SJCRH30 (cell line): ENCODE measurements at regions not wholly inside any gene's neighbourhood (a gene's known extent, or its start where the extent isn't known, plus 50 kb on each side); places are given as distances from the start of the nearest gene placed in this dataset.

ENCODE experiments used
- DNase-seq, 2 experiments: peaks; one replicate each; pipeline ENCODE4 v3.0.0-alpha.2; 2015 to 2020
- H3K27ac ChIP-seq: fragments of 250-450 bp; sonication (Bioruptor Pico); 2 replicates; pipeline ENCODE4 v1.5.1; 2020; ENCODE audit warnings: mild to moderate bottlenecking, moderate library complexity
- H3K27me3 ChIP-seq: fragments of 250-450 bp; sonication (Bioruptor Pico); 2 replicates; pipeline ENCODE4 v1.5.1; 2020; ENCODE audit warnings: mild to moderate bottlenecking, moderate library complexity
- H3K36me3 ChIP-seq: fragments of 250-450 bp; sonication (Bioruptor Pico); 2 replicates; pipeline ENCODE4 v1.5.1; 2020; ENCODE audit warnings: mild to moderate bottlenecking, moderate library complexity
- H3K4me1 ChIP-seq: fragments of 250-450 bp; sonication (Bioruptor Pico); 2 replicates; pipeline ENCODE4 v1.5.1; 2020; ENCODE audit warnings: mild to moderate bottlenecking, moderate library complexity
- H3K4me3 ChIP-seq: fragments of 250-450 bp; sonication (Bioruptor Pico); 2 replicates; pipeline ENCODE4 v1.5.1; 2020; ENCODE audit warnings: mild to moderate bottlenecking, moderate library complexity
- H3K9me3 ChIP-seq: fragments of 250-450 bp; sonication (Bioruptor Pico); replicated peaks from 2 replicates; pipeline ENCODE4 v1.5.1; 2020; ENCODE audit warnings: mild to moderate bottlenecking, moderate library complexity

- DNase-seq: no peak
- H3K27me3 ChIP-seq: no peaks in the 10 kb centered on the region
- H3K36me3 ChIP-seq: no peaks in the 10 kb centered on the region
- peaks cover 9% of the 10 kb centered on the region; the same call in 1 of the 2 replicates for H3K4me1 ChIP-seq
- no peak overlapping the region for H3K27ac ChIP-seq
- no peak overlapping the region for H3K4me3 ChIP-seq
- H3K9me3 ChIP-seq: no peaks in the 10 kb centered on the region
These were observed 167.5 kb upstream of the USP38 start for GRCh38 chr4:143017210-143017609.

GRCh38 chr4:143019351-143019750 is 165.4 kb upstream of the USP38 start:
- DNase-seq: peak; percentile 67 to 78
- H3K36me3 ChIP-seq: no peaks in the 10 kb centered on the region

GRCh38 chr4:143021384-143021783 is 163.3 kb upstream of the USP38 start:
- H3K4me3 ChIP-seq: no peak overlapping the region
- peaks cover 9% of the 10 kb centered on the region; the same call in 1 of the 2 replicates for H3K4me1 ChIP-seq
- H3K36me3 ChIP-seq: no peaks in the 10 kb centered on the region
- H3K27me3 ChIP-seq: no peaks in the 10 kb centered on the region
- H3K9me3 ChIP-seq: no peaks in the 10 kb centered on the region
- DNase-seq: no peak
- H3K27ac ChIP-seq: no peak overlapping the region

More at GRCh38 chr4:143019351-143019750, 165.4 kb upstream of the USP38 start:
- H3K27ac ChIP-seq: no peak overlapping the region
- no peaks in the 10 kb centered on the region for H3K27me3 ChIP-seq
- H3K4me1 ChIP-seq: peaks cover 9% of the 10 kb centered on the region; the same call in 1 of the 2 replicates
- no peaks in the 10 kb centered on the region for H3K9me3 ChIP-seq
- H3K4me3 ChIP-seq: no peak overlapping the region

GRCh38 chr4:143023239-143023918 is 161.3 kb upstream of the USP38 start:
- Histone ChIP-seq H3K27ac (no peak overlapping the region), H3K4me1 (peaks cover 9% of the 10 kb centered on the region; the same call in 1 of the 2 replicates), H3K36me3 (no peaks in the 10 kb centered on the region), H3K4me3 (no peak overlapping the region), H3K27me3 (no peaks in the 10 kb centered on the region), H3K9me3 (no peaks in the 10 kb centered on the region)
- DNase-seq: no peak

GRCh38 chr4:143025081-143025704 is 159.5 kb upstream of the USP38 start:
- no peaks in the 10 kb centered on the region for H3K9me3 ChIP-seq
- no peaks in the 10 kb centered on the region for H3K36me3 ChIP-seq

GRCh38 chr4:143026459-143027170 is 158.1 kb upstream of the USP38 start:
- no peaks in the 10 kb centered on the region for H3K9me3 ChIP-seq
- no peaks in the 10 kb centered on the region for H3K27me3 ChIP-seq
- H3K27ac ChIP-seq: no peak overlapping the region
- no peaks in the 10 kb centered on the region for H3K4me1 ChIP-seq
- H3K4me3 ChIP-seq: no peak overlapping the region
- no peaks in the 10 kb centered on the region for H3K36me3 ChIP-seq
- DNase-seq: no peak

More at GRCh38 chr4:143025081-143025704, 159.5 kb upstream of the USP38 start:
- Histone ChIP-seq H3K27me3 (no peaks in the 10 kb centered on the region), H3K27ac (no peak overlapping the region), H3K4me3 (no peak overlapping the region), H3K4me1 (no peaks in the 10 kb centered on the region)
- DNase-seq: peak; percentile 38 to 63

- Histone ChIP-seq H3K4me1 (no peaks in the 10 kb centered on the region), H3K9me3 (no peaks in the 10 kb centered on the region), H3K27me3 (no peaks in the 10 kb centered on the region), H3K36me3 (no peaks in the 10 kb centered on the region), H3K27ac (no peak overlapping the region), H3K4me3 (no peak overlapping the region)
- no peak for DNase-seq
These were observed 149.1 kb upstream of the USP38 start for GRCh38 chr4:143035661-143036060.

GRCh38 chr4:143036443-143036842 is 148.3 kb upstream of the USP38 start:
- no peak overlapping the region for H3K27ac ChIP-seq
- DNase-seq: no peak
- no peak overlapping the region for H3K4me3 ChIP-seq

GRCh38 chr4:143046454-143046853 is 138.3 kb upstream of the USP38 start:
- DNase-seq: no peak
- no peaks in the 10 kb centered on the region for H3K36me3 ChIP-seq
- H3K27ac ChIP-seq: no peak overlapping the region
- H3K27me3 ChIP-seq: no peaks in the 10 kb centered on the region
- H3K9me3 ChIP-seq: no peaks in the 10 kb centered on the region
- H3K4me1 ChIP-seq: no peaks in the 10 kb centered on the region
- H3K4me3 ChIP-seq: no peak overlapping the region

More at GRCh38 chr4:143036443-143036842, 148.3 kb upstream of the USP38 start:
- Histone ChIP-seq H3K9me3 (no peaks in the 10 kb centered on the region), H3K27me3 (no peaks in the 10 kb centered on the region), H3K4me1 (no peaks in the 10 kb centered on the region), H3K36me3 (no peaks in the 10 kb centered on the region)

- H3K4me3 ChIP-seq: no peak overlapping the region
- no peak overlapping the region for H3K27ac ChIP-seq
- no peak for DNase-seq
- H3K36me3 ChIP-seq: no peaks in the 10 kb centered on the region
- no peaks in the 10 kb centered on the region for H3K9me3 ChIP-seq
- H3K27me3 ChIP-seq: no peaks in the 10 kb centered on the region
- H3K4me1 ChIP-seq: no peaks in the 10 kb centered on the region
These were observed 137.8 kb upstream of the USP38 start for GRCh38 chr4:143046906-143047305.

- DNase-seq: no peak
- Histone ChIP-seq H3K27ac (no peak overlapping the region), H3K27me3 (no peaks in the 10 kb centered on the region), H3K4me3 (no peak overlapping the region), H3K36me3 (no peaks in the 10 kb centered on the region), H3K4me1 (no peaks in the 10 kb centered on the region), H3K9me3 (peaks cover 3% of the 10 kb centered on the region; the same call in 1 of the 2 replicates)
These were observed 129.7 kb upstream of the USP38 start for GRCh38 chr4:143054971-143055370.

- no peak for DNase-seq
- Histone ChIP-seq H3K27ac (no peak overlapping the region), H3K27me3 (no peaks in the 10 kb centered on the region), H3K4me1 (no peaks in the 10 kb centered on the region), H3K4me3 (no peak overlapping the region), H3K36me3 (no peaks in the 10 kb centered on the region), H3K9me3 (peaks cover 3% of the 10 kb centered on the region; the same call in 1 of the 2 replicates)
These were observed 128.7 kb upstream of the USP38 start for GRCh38 chr4:143055997-143056396.

- no peaks in the 10 kb centered on the region for H3K36me3 ChIP-seq
- H3K9me3 ChIP-seq: no peaks in the 10 kb centered on the region
- peak; percentile 62 to 64 for DNase-seq
- no peaks in the 10 kb centered on the region for H3K27me3 ChIP-seq
- H3K27ac ChIP-seq: peak overlapping the region; percentile 33
- peaks cover 9% of the 10 kb centered on the region for H3K4me1 ChIP-seq
- H3K4me3 ChIP-seq: no peak overlapping the region
These were observed 113.4 kb upstream of the USP38 start for GRCh38 chr4:143071351-143071750.

- no peak for DNase-seq
- no peaks in the 10 kb centered on the region for H3K27me3 ChIP-seq
- no peak overlapping the region for H3K4me3 ChIP-seq
- no peaks in the 10 kb centered on the region for H3K36me3 ChIP-seq
- H3K27ac ChIP-seq: no peak overlapping the region
- H3K4me1 ChIP-seq: peaks cover 3% of the 10 kb centered on the region
- no peaks in the 10 kb centered on the region for H3K9me3 ChIP-seq
These were observed 108.0 kb upstream of the USP38 start for GRCh38 chr4:143076723-143077122.

GRCh38 chr4:143082701-143083100 is 102.0 kb upstream of the USP38 start:
- Histone ChIP-seq H3K36me3 (no peaks in the 10 kb centered on the region), H3K27ac (no peak overlapping the region), H3K9me3 (no peaks in the 10 kb centered on the region), H3K27me3 (no peaks in the 10 kb centered on the region), H3K4me3 (no peak overlapping the region), H3K4me1 (peaks cover 14% of the 10 kb centered on the region)
- DNase-seq: no peak
